Femur (tissue), 1 donor: ENCODE measurements at regions not wholly inside any gene's neighbourhood (a gene's known extent, or its start where the extent isn't known, plus 50 kb on each side); places are given as distances from the start of the nearest gene placed in this dataset.

Experiments used
- DNase-seq: peaks from one replicate; pipeline ENCODE4 v3.0.0-alpha.2; 2017

GRCh38 chr17:53891726-53892125, 69.0 kb downstream of the KIF2B start:
- DNase-seq, result no peak

- no peak for DNase-seq
Measured at GRCh38 chr17:53892222-53892621, 69.5 kb downstream of the KIF2B start.

GRCh38 chr17:53894591-53894990, 71.9 kb downstream of the KIF2B start:
- no peak for DNase-seq

GRCh38 chr17:53896047-53896446, 73.3 kb downstream of the KIF2B start:
- no peak for DNase-seq

GRCh38 chr17:53900951-53901350, 78.2 kb downstream of the KIF2B start:
- no peak for DNase-seq

- no peak for DNase-seq
Measured at GRCh38 chr17:53907435-53907834, 84.7 kb downstream of the KIF2B start.

GRCh38 chr17:53909802-53910201, 87.1 kb downstream of the KIF2B start:
- DNase-seq, result no peak

- DNase-seq, result no peak
Measured at GRCh38 chr17:53912117-53912516, 89.4 kb downstream of the KIF2B start.

GRCh38 chr17:53919356-53919755, 96.6 kb downstream of the KIF2B start:
- DNase-seq, result no peak

GRCh38 chr17:53924530-53925455, 102.1 kb downstream of the KIF2B start:
- no peak for DNase-seq

GRCh38 chr17:53932386-53932785, 109.7 kb downstream of the KIF2B start:
- no peak for DNase-seq

GRCh38 chr17:53934931-53935330, 112.2 kb downstream of the KIF2B start:
- no peak for DNase-seq

- no peak for DNase-seq
Measured at GRCh38 chr17:53941231-53941630, 118.5 kb downstream of the KIF2B start.

- no peak for DNase-seq
Measured at GRCh38 chr17:53942436-53942835, 119.7 kb downstream of the KIF2B start.

GRCh38 chr17:53942898-53943297, 120.2 kb downstream of the KIF2B start:
- DNase-seq, result no peak

- DNase-seq, result no peak
Measured at GRCh38 chr17:53948323-53948722, 125.6 kb downstream of the KIF2B start.

- DNase-seq, result no peak
Measured at GRCh38 chr17:53949473-53950090, 126.9 kb downstream of the KIF2B start.

GRCh38 chr17:53950207-53950857, 127.6 kb downstream of the KIF2B start:
- no peak for DNase-seq

- no peak for DNase-seq
Measured at GRCh38 chr17:53950858-53951250, 128.1 kb downstream of the KIF2B start.

- no peak for DNase-seq
Measured at GRCh38 chr17:53971361-53971760, 148.6 kb downstream of the KIF2B start.

GRCh38 chr17:53979991-53980390, 157.3 kb downstream of the KIF2B start:
- no peak for DNase-seq

GRCh38 chr17:53996131-53996530, 173.4 kb downstream of the KIF2B start:
- DNase-seq, result no peak

- DNase-seq, result no peak
Measured at GRCh38 chr17:53996890-53997289, 174.2 kb downstream of the KIF2B start.

- no peak for DNase-seq
Measured at GRCh38 chr17:54007855-54008254, 185.1 kb downstream of the KIF2B start.
